GM12892 (cell line): ENCODE measurements at regions not wholly inside any gene's neighbourhood (a gene's known extent, or its start where the extent isn't known, plus 50 kb on each side); places are given as distances from the start of the nearest gene placed in this dataset.

Source experiments
- POLR2A ChIP-seq: IDR thresholded peaks from 2 replicates; pipeline ENCODE4 v1.6.1; 2011; ENCODE audit warnings: low read depth, low read length, control low read depth
- POLR2AphosphoS5 ChIP-seq: IDR thresholded peaks from 2 replicates; pipeline ENCODE4 v1.6.1; 2011; ENCODE audit warnings: low read depth, low read length, control low read depth
- TAF1 ChIP-seq: IDR thresholded peaks from 2 replicates; pipeline ENCODE4 v1.6.1; 2011; ENCODE audit warnings: low read depth, mild to moderate bottlenecking, control low read depth, low read length, borderline replicate concordance

DNA sequence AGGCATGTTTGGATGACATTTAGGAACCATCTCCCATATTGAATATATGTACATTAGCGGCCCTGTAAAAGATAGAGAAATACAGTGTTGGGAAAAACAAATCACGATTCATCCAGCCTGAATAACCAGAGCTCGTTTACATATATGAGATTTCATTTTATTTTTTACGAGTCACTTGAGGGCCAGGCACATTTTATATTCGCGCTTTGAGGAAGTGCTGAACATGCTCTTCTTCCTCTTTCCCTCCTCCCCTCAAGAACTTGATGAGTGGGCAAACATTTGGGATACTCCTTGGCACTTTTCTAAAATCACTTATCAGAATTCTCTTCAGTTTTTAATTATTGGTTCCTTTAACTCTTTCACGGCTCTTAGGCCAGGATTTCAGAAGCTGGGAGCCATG is 268.0 kb upstream of the TANK start:
- TF ChIP-seq TAF1 (no peak), POLR2AphosphoS5 (no peak), POLR2A (no peak)
